H1 (cell line): ENCODE measurements at regions not wholly inside any gene's neighbourhood (a gene's known extent, or its start where the extent isn't known, plus 50 kb on each side); places are given as distances from the start of the nearest gene placed in this dataset.

Experiments
- CTCF ChIA-PET: fragments of 300-600 bp; sonication (Branson Sonifier 250); formaldehyde crosslinking; loops from one replicate; lab custom pipeline; 2021; ENCODE audit not compliant: partially characterized antibody; lab: Charles Lee
- POLR2A ChIA-PET: fragments of 300-600 bp; sonication (Branson Sonifier 250); formaldehyde crosslinking; loops from one replicate; lab custom pipeline; 2021; ENCODE audit warnings: inconsistent platforms; ENCODE audit not compliant: partially characterized antibody; lab: Charles Lee
- DNase-seq, 2 experiments: peaks; one replicate each; pipeline versions ENCODE4 v3.0.0 to v3.0.0-alpha.2; 2010 to 2022; ENCODE audit warnings: low spot score in 2 of 2, low read depth in 1 of 2, mixed read lengths in 1 of 2
- FAIRE-seq: peaks from 2 replicates; lab custom pipeline; 2011; peaks lifted over from hg19 to GRCh38; lab: Jason Lieb, UNC
- H2AFZ ChIP-seq: 2 replicates; pipeline ENCODE4 v1.8.1; 2012; ENCODE audit warnings: low read length, inconsistent platforms
- H2AK5ac ChIP-seq: 2 replicates; pipeline ENCODE4 v1.6.1; 2013; ENCODE audit warnings: low read depth, low read length
- H2BK120ac ChIP-seq: replicated peaks from 2 replicates; pipeline ENCODE3; 2013; ENCODE audit warnings: low read depth, low read length, inconsistent platforms
- H2BK12ac ChIP-seq: 2 replicates; pipeline ENCODE4 v1.6.1; 2013; ENCODE audit warnings: low read depth, low read length
- H2BK15ac ChIP-seq: 2 replicates; pipeline ENCODE4 v1.6.1; 2013; ENCODE audit warnings: low read length
- H2BK20ac ChIP-seq: 2 replicates; pipeline ENCODE4 v1.6.1; 2013; ENCODE audit warnings: low read length
- H2BK5ac ChIP-seq: 2 replicates; pipeline ENCODE4 v1.6.1; 2013; ENCODE audit warnings: low read depth, low read length
- H3K14ac ChIP-seq: 2 replicates; pipeline ENCODE4 v1.6.1; 2013; ENCODE audit warnings: inconsistent platforms; ENCODE audit not compliant: insufficient read length
- H3K18ac ChIP-seq: 2 replicates; pipeline ENCODE4 v1.6.1; 2013; ENCODE audit warnings: low read length; ENCODE audit errors: extremely low read depth
- H3K23ac ChIP-seq: 2 replicates; pipeline ENCODE4 v1.6.1; 2013; ENCODE audit warnings: inconsistent platforms; ENCODE audit not compliant: insufficient read length
- H3K23me2 ChIP-seq: 2 replicates; pipeline ENCODE4 v1.6.1; 2013; ENCODE audit warnings: low read depth, low read length
- H3K27ac ChIP-seq: 2 replicates; pipeline ENCODE4 v1.6.1; 2011; ENCODE audit warnings: low read depth, low read length, inconsistent platforms
- H3K27me3 ChIP-seq, 4 experiments: replicated peaks in 1 of 4; 1 replicate in 1 of 4; 2 replicates in 3 of 4; pipeline versions ENCODE4 v1.6.1 to v1.8.1; 2011 to 2013; ENCODE audit warnings: low read length in 3 of 4, mild to moderate bottlenecking in 3 of 4, inconsistent platforms in 2 of 4, mixed read lengths in 2 of 4, moderate library complexity in 1 of 4; ENCODE audit not compliant: control insufficient read depth in 3 of 4, insufficient read depth in 3 of 4; ENCODE audit errors: extremely low read depth in 1 of 4
- H3K36me3 ChIP-seq, 4 experiments: 2 replicates each; pipeline versions ENCODE4 v1.6.1 to v1.8.1; 2011 to 2013; ENCODE audit warnings: mild to moderate bottlenecking in 4 of 4, low read length in 3 of 4, moderate library complexity in 2 of 4, control low read depth in 1 of 4, inconsistent platforms in 1 of 4; ENCODE audit not compliant: insufficient read depth in 4 of 4, control insufficient read depth in 2 of 4
- H3K4ac ChIP-seq: replicated peaks from 2 replicates; pipeline ENCODE3; 2013; ENCODE audit warnings: low read length, low read depth, mixed read lengths, inconsistent platforms; ENCODE audit not compliant: insufficient read length
- H3K4me1 ChIP-seq, 4 experiments: replicated peaks in 1 of 4; 1 replicate in 1 of 4; 2 replicates in 3 of 4; pipeline versions ENCODE4 v1.6.1 to v1.8.1; 2011 to 2013; ENCODE audit warnings: low read length in 3 of 4, inconsistent platforms in 2 of 4, mixed read lengths in 1 of 4; ENCODE audit not compliant: insufficient read depth in 4 of 4, control insufficient read depth in 3 of 4
- H3K4me2 ChIP-seq, 2 experiments: 2 replicates each; pipeline versions ENCODE4 v1.6.1 to v1.8.1; 2011 to 2013; ENCODE audit warnings: low read depth in 2 of 2, low read length in 2 of 2, control low read depth in 1 of 2, inconsistent platforms in 1 of 2, mild to moderate bottlenecking in 1 of 2; ENCODE audit not compliant: insufficient read depth in 1 of 2
- H3K4me3 ChIP-seq, 4 experiments: fragments of 200-600, 300-600 bp in 1 of 4; sonication (generic), shearing (Covaris generic), sonication (Bioruptor Twin) in 1 of 4; 2 replicates each; pipeline versions ENCODE4 v1.5.1 to v1.8.1; 2011 to 2016; ENCODE audit warnings: low read length in 4 of 4, low read depth in 3 of 4, control low read depth in 2 of 4, inconsistent platforms in 2 of 4, mild to moderate bottlenecking in 2 of 4, mixed read lengths in 1 of 4, moderate library complexity in 1 of 4; ENCODE audit not compliant: insufficient read depth in 2 of 4; ENCODE audit errors: extremely low read depth in 1 of 4
- H3K56ac ChIP-seq: replicated peaks from 2 replicates; pipeline ENCODE3; 2013; ENCODE audit warnings: low read depth, mild to moderate bottlenecking, mixed read lengths, low read length, inconsistent platforms; ENCODE audit not compliant: insufficient read length
- H3K79me1 ChIP-seq: 2 replicates; pipeline ENCODE4 v1.6.1; 2013; ENCODE audit warnings: low read depth, low read length, control low read depth
- H3K79me2 ChIP-seq, 2 experiments: 2 replicates each; pipeline versions ENCODE4 v1.6.1 to v1.8.1; 2012 to 2013; ENCODE audit warnings: low read length in 2 of 2, mild to moderate bottlenecking in 2 of 2, inconsistent platforms in 1 of 2; ENCODE audit not compliant: insufficient read depth in 2 of 2, control insufficient read depth in 1 of 2
- H3K9ac ChIP-seq, 4 experiments: replicated peaks in 1 of 4; 1 replicate in 1 of 4; 2 replicates in 3 of 4; pipeline versions ENCODE4 v1.6.1 to v1.8.1; 2011 to 2013; ENCODE audit warnings: low read depth in 3 of 4, low read length in 3 of 4, control low read depth in 2 of 4, mild to moderate bottlenecking in 2 of 4, moderate library complexity in 2 of 4, inconsistent platforms in 1 of 4; ENCODE audit errors: extremely low read depth in 1 of 4
- H3K9me3 ChIP-seq, 2 experiments: 2 replicates each; pipeline versions ENCODE4 v1.6.1 to v1.8.1; 2012 to 2013; ENCODE audit warnings: mild to moderate bottlenecking in 2 of 2, moderate library complexity in 2 of 2, control low read depth in 1 of 2, inconsistent platforms in 1 of 2, low read depth in 1 of 2, low read length in 1 of 2, mixed read lengths in 1 of 2; ENCODE audit not compliant: insufficient read depth in 2 of 2
- H4K20me1 ChIP-seq, 2 experiments: replicated peaks in 1 of 2; 2 replicates each; pipeline versions ENCODE3 to v1.8.1; 2011 to 2013; ENCODE audit warnings: inconsistent platforms in 2 of 2, low read length in 2 of 2, mild to moderate bottlenecking in 1 of 2; ENCODE audit not compliant: insufficient read depth in 2 of 2, control insufficient read depth in 1 of 2
- H4K5ac ChIP-seq: 2 replicates; pipeline ENCODE4 v1.6.1; 2013; ENCODE audit warnings: low read length, low read depth, mixed read lengths, inconsistent platforms; ENCODE audit not compliant: insufficient read length
- H4K8ac ChIP-seq: 2 replicates; pipeline ENCODE4 v1.8.0; 2013; ENCODE audit warnings: mild to moderate bottlenecking, moderate library complexity, low read length, inconsistent platforms; ENCODE audit not compliant: insufficient read depth; ENCODE audit errors: extremely low read depth
- H4K91ac ChIP-seq: replicated peaks from 2 replicates; pipeline ENCODE3; 2013; ENCODE audit warnings: low read length, mixed read lengths, inconsistent platforms; ENCODE audit not compliant: insufficient read length
- JUND ChIP-seq: IDR thresholded peaks from 2 replicates; pipeline ENCODE4 v1.6.1; 2011; ENCODE audit warnings: mild to moderate bottlenecking, improper control_type of control experiment, low read length
- WGBS, 2 experiments: shearing (Covaris generic) in 1 of 2; methylation state at CpG; one replicate each; pipeline versions ENCODE4 v1.1.6 to v1.1.7; 2013 to 2015; ENCODE audit warnings: low lambda C conversion rate in 2 of 2, mixed read lengths in 2 of 2, inconsistent platforms in 1 of 2, low coverage in 1 of 2, missing lambda C conversion rate in 1 of 2; ENCODE audit not compliant: insufficient replicate concordance in 2 of 2, insufficient coverage in 1 of 2, insufficient read length in 1 of 2; ENCODE audit errors: extremely low coverage in 1 of 2, missing lambda C conversion rate in 1 of 2; 5-methylcytosine and 5-hydroxymethylcytosine counted together

DNA sequence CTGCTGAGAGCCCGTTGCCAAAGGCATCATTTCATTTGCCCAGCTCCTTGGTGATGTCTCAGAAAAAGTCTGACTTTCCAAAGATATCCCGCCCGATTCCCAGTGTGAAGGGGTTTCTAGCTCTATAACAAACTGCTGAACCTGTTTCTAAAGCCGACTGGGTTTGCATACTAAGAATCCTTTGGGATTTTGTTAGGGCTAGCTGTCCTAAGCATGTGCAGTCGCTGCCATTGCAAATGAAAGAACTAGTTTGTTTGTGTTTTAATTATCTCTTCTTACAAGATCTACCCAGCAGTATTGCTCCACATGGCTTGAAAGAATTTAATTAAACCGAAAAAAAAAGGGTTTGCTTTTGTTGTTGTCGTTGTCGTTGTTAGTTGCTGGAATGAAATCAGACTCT is 476.6 kb downstream of the GATA3 start:
- no peak overlapping the region for H3K27ac ChIP-seq
- no peak overlapping the region for H3K4ac ChIP-seq
- 91% methylated on average over 8 of the region's 8 CpGs; no CpG with 5 or more reads in 1 of the 2 experiments for WGBS, 2 experiments
- FAIRE-seq (no peak), DNase-seq (no peak)
- no peaks in the 10 kb centered on the region for H3K4me1 ChIP-seq
- no peak overlapping the region for H3K23ac ChIP-seq
- no peak overlapping the region for H4K91ac ChIP-seq
- no peaks in the 10 kb centered on the region for H3K79me2 ChIP-seq
- no peak overlapping the region for H2BK15ac ChIP-seq
- no peak overlapping the region for H3K56ac ChIP-seq
- ChIA-PET CTCF (interaction anchor here (0.7 to 1.1 kb wide), 2 partner anchors 10 to 161 kb away, joined by 3 to 7 read pairs; no protein-coding TSS in a partner anchor), POLR2A (interaction anchor here (1.0 kb wide), 1 partner anchor 18 kb away, joined by 3 read pairs; no protein-coding TSS in a partner anchor)
- H3K18ac ChIP-seq = no peak overlapping the region
- no peaks in the 10 kb centered on the region for H3K9me3 ChIP-seq
- no peak overlapping the region for H2BK12ac ChIP-seq
- H2BK5ac ChIP-seq = no peak overlapping the region
- no peaks in the 10 kb centered on the region for H3K27me3 ChIP-seq
- no peaks in the 10 kb centered on the region for H3K79me1 ChIP-seq
- H4K5ac ChIP-seq = no peak overlapping the region
- no peak overlapping the region for H2AK5ac ChIP-seq
- H2AFZ ChIP-seq = no peak overlapping the region
- H2BK120ac ChIP-seq = no peak overlapping the region
- H3K9ac ChIP-seq = no peak overlapping the region
- no peak overlapping the region for H3K4me3 ChIP-seq
- no peak overlapping the region for H3K14ac ChIP-seq
- no peaks in the 10 kb centered on the region for H3K23me2 ChIP-seq
- no peaks in the 10 kb centered on the region for H4K20me1 ChIP-seq
- H2BK20ac ChIP-seq = no peak overlapping the region
- no peak overlapping the region for H4K8ac ChIP-seq
- no peaks in the 10 kb centered on the region for H3K36me3 ChIP-seq
- no peak overlapping the region for H3K4me2 ChIP-seq
- TF ChIP-seq JUND = no peak
